GF-D8 (cell line): ENCODE measurements at regions not wholly inside any gene's neighbourhood (a gene's known extent, or its start where the extent isn't known, plus 50 kb on each side); places are given as distances from the start of the nearest gene placed in this dataset.

ENCODE experiments used
- DNase-seq: peaks from one replicate; lab custom pipeline; 2025; lab: John Stamatoyannopoulos, UW

GRCh38 chr2:163369111-163369510, 366.7 kb downstream of the FIGN start:
- no peak for DNase-seq

DNA sequence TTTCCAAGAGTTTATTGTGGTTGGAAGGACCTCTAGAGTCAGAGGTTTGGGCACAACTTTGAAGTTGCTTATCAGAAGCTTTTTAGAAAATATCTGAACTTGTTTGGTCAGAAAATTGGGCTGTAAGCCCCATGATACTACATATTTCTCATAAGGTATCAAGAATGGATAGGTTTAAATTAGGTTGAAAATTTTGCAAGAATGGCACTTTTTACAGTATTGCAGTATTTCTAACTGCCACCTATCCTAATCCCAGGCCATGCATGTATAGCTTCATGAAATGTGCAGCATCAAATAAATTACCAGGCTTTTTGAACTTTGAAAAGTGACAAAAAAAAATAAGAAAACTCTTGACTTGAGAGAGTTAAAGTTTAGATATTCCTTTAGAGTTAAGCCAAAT, 367.2 kb downstream of the FIGN start:
- DNase-seq = no peak

DNA sequence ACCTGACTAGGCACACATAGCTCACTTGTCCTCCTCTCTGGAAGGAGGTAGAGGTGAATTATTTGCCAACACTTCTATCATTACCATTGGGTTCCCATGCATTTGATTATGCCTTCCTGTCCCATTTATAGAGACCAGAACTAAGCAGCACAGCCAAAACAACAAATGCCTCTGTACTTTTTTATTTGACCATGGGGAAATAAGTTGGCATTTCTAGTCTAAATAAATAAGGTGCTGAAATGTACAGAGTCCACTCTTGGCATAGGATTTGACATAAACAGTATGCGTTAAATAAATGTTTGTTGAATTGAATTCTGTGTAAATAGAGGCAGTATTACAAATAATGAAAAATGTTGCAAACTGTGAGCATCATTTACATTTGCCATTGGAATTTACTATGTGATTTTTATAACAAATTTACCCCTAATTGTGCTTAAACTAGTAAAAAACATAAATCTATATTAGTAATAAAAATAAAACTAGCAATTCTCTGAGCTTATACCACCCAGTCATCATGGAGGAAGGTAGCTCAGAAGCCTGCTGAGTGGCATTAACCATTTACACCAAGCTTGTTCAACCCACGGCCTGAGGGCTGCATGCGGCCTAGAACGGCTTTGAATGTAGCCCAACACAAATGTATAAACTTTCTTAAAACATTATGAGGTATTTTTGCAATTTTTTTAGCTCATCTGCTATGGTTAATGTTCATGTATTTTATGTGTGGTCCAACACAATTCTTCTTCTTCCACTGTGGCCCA, 367.8 kb downstream of the FIGN start:
- no peak for DNase-seq

DNA sequence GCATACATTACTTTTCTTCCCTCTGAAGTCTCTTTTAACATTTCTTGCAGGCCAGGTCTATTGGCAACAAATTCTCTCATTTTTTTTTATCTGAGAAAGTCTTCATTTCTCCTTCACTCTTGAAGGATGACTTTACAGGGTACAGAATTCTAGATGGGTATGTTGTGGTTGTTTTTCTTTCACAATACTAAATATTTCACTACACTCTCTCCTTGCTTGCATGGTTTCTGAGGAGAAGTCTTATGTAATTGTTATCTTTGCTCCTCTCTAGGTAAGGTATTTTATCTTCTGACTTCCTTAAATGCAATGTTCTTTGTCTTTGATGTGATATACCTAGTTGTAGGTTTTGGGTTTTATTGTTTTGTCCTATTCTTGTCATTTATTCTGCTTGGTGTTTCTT, 371.1 kb downstream of the FIGN start:
- no peak for DNase-seq

DNA sequence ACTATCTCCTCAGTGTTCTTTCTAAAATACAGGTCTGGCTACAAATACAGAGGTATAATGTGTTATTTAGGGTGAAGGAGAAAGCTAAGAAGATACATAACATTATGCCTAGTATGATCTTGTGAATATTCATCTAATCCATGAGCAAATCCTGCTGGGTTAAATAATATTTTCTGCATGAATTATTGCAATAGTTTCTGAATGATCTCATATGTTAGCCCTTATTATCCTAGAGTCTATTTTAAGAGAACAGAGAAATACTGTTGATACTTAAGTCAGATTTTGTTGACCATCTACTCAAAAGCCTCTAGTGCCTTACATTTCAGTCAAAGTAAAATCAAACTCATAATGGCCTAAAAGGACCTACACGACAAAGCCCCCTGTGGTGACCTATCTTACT, 382.3 kb downstream of the FIGN start:
- no peak for DNase-seq

DNA sequence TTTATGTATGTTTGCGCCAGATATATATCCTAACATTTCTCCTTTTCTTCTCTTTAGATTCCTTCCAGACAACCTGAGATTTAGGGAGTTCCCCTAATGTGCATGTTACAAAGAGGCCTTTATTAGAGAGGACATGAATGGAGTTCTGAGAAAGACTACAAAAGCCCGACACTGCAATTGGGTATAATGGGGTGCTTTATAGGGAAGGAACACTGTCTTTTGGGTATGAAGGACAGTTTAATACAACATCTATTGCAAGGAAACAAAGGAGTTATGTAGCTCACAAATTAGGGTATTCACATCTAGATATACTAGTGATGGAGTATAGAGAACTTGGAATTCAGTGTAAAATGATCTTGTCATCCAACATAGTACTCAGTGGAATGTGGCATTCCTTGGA, 383.8 kb downstream of the FIGN start:
- DNase-seq = no peak

DNA sequence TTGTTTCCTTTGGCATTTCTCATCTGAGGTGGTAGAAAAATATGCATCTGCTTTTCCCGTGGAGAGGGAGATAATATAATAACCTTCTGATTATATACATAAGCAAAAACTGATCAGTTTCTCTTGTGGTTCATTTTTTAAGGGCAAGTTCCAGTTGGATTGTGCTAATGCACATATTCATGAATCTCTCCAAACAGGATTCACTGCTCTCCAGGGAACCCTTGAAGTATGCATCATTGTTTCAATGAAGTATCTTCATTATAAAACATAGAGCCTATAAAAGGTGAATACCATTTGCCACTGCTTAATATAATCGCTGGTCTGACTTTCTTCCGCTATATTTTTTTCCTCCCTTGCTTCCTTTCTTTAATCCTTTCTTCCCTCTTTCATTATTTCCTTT, 384.7 kb downstream of the FIGN start:
- no peak for DNase-seq

DNA sequence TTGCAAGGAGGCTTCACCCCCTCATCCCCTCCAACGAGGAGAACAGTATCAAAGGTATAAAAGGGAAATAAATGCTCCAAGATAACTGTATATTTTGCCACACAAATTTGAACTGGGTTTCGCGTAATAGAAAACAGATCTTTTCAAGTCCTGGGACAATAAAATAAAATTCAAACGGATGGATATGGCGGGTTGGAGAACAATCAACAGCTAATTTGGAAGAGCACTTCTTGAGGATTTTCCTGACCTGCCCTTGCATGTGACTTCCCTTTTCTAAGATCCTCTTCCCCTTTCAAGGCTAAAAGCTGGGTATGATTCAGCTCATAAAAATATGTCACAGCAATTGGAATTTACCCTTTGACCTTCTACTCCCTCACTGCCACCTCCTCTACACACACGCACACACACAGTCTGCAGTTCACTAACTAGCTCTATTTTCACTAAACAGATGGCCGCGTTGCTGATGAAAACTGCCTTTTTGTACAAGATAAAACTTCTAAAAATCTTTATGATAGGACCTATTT, 386.9 kb downstream of the FIGN start:
- no peak for DNase-seq

GRCh38 chr2:163347982-163348856, 387.6 kb downstream of the FIGN start:
- no peak for DNase-seq

- DNase-seq = no peak
Observed at GRCh38 chr2:163345795-163346573, 389.8 kb downstream of the FIGN start.

DNA sequence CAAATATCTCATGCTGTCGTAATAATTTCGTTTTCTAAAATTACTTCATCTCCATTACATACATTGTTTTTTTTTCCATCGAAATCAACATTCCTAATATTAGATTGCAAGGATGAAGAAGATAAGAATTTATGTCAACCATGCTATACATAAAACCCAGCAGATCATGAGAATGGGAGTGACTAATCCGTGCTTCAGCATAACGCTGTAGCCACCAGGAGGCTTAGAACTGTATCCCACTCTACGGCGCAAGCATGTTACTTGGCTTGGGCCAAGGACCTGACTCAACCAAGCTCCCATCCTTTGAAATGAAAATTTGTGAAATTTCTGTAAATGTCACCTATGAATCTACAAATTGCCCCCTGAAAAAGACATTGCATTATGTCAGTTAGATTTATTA, 392.5 kb downstream of the FIGN start:
- no peak for DNase-seq

GRCh38 chr2:163341426-163341825, 394.4 kb downstream of the FIGN start:
- DNase-seq = no peak

DNA sequence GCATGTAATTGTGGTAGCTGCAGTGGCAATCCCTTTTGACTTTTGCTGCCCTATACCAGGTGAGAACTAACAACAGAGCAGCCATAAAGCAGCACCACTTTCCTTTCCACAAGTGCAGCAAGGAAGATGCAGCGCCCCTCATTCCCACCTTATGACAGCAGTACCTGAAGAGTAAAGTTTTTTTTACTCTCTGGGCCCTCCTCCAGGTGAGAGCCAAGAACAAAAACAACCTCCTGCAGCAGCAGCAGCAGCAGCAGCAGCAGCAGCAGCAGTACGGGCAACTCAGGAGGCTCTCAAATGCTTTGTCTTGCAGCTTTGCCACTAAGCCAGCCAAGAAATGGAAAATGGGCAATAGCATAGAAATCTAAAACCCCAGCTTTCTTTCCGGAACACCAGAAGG, 397.5 kb downstream of the FIGN start:
- DNase-seq = no peak

GRCh38 chr2:163324677-163325076, 411.1 kb downstream of the FIGN start:
- no peak for DNase-seq

- no peak for DNase-seq
Observed at GRCh38 chr2:163319006-163319405, 416.8 kb downstream of the FIGN start.

- no peak for DNase-seq
Observed at GRCh38 chr2:163314712-163315111, 421.1 kb downstream of the FIGN start.

- DNase-seq = no peak
Observed at GRCh38 chr2:163312713-163313112, 423.1 kb downstream of the FIGN start.

DNA sequence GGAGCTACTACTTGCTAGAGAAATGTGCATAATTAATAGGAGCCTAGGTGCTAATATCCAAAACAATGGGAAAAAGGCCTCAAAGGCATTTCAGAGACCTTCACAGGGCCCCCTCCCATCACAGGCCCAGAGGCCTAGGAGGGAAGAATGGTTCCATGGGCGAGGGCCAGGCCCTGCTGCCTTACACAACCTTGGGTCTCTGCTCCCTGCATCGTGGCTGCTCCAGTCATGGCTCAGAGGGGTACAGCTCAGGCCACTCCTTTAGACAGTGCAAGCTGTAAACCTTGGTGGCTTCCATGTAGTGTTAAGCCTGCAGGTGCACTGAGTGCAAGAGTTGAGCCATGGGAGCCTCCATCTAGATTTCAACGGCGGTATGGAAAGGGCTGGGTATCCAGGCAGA, 429.2 kb downstream of the FIGN start:
- no peak for DNase-seq

DNA sequence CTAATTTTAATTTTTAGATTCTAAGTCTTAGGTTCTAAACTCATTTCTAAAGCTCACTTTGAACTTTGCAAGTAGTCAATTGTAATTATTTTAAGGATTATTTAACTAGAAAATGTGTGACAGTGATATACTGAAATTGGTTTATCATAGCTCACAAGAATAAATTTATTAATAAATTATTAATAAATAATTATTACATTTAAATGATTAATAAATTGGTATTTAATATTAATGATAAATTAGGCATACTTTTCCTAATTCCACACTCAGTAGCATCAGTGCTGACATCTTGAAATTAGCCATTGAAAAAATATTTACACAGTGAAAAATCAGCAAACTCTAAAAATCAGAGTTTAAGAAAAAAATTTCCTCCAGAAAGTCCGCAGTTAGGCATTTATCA, 433.7 kb downstream of the FIGN start:
- no peak for DNase-seq

DNA sequence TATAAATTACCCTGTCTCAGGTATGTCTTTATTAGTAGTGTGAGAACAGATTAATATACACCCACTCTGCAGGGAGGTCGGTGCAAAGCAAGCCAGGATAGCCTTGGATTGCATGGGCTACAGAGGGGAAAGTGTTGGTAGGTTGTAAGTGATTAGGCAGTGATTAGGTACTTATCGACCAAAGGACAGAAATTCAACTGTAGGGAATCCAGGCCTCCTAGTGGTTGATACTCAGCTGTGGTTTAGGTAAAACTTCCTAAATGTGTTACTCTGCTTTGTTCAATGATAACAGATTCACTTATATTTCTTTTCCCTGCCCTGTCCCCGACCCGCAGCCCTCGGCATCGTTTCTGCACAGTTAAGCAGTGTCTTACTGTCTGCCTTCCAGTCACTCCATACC, 444.0 kb downstream of the FIGN start:
- DNase-seq = no peak

DNA sequence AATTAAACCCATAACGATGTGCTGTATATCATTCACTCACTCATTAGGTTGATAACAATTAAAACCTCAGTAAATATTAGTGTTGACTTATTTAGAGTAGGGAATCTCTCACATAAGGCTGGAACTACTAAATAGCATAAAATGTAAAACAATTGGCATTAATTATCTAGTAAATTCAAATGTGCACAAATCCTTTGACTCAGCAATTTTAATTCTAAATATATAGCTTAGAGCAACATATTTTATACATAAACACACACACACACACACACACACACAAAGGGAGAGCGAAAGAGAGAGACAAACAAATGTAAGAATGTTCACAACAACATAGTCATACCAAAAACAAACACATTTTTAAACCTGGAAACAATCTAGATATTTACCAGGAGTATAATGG, 443.1 kb upstream of the KCNH7 start:
- no peak for DNase-seq

DNA sequence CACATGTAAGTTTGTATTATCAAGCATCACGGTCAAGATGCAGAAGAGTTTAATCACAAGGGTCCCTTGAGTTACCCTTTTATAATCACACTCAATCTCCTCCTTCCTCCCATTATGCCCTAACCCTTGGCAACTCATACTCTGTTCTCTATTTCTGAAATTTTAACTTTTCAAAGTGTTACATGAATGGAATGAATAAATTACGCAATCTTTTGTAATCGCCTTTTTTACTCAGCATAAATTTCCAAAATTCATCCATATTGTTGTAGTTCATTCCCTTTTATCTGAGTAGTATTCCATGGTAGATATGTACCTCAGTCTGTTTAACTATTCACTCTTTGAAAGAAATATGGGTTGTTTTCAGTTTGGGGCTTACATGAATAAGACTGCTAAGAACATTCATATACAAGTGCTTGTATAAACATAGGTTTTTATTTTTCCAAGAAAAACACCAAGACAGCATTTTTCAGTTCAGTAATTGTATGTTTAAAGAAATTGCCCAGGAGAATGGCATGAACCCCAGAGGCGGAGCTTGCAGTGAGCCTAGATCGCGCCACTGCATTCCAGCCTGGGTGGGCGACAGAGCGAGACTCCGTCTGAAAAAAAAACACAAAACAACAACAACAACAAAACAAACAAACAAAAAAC, 430.9 kb upstream of the KCNH7 start:
- DNase-seq = no peak
